PC-9 (cell line): ENCODE measurements at regions not wholly inside any gene's neighbourhood (a gene's known extent, or its start where the extent isn't known, plus 50 kb on each side); places are given as distances from the start of the nearest gene placed in this dataset.

Experiments
- EZH2 ChIP-seq: fragments of 200-600 bp; sonication (generic); IDR thresholded peaks from 2 replicates; pipeline ENCODE4 v1.8.0; 2017; ENCODE audit warnings: antibody characterized with exemption, low read depth
- TF ChIP-seq, protein P1 (sequence below): fragments of 200-600 bp; sonication (generic); conservative IDR thresholded peaks from 2 replicates; pipeline ENCODE4 v1.6.1; 2017; ENCODE audit warnings: mixed run types, antibody characterized with exemption, mild to moderate bottlenecking, moderate library complexity

DNA sequence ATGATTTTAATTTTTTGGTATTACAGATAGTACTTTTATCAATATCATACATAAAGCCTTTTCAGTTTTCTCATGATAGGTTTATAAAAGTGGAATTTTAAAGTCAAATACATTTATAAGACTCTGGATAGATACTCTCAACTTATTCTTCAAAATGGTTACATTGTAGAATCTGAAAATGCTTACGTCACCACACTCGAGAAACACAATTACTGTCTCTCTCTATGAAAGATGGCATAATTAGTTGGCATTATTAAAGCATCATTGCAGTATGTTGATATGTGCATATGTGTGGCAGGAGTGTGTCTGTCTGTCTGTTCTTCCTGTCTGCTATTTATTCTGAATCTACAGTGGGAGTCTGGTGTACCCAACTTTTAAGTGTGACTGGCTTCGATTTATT, 397.1 kb downstream of the SNAPC1 start:
- TF ChIP-seq, protein P1, sequence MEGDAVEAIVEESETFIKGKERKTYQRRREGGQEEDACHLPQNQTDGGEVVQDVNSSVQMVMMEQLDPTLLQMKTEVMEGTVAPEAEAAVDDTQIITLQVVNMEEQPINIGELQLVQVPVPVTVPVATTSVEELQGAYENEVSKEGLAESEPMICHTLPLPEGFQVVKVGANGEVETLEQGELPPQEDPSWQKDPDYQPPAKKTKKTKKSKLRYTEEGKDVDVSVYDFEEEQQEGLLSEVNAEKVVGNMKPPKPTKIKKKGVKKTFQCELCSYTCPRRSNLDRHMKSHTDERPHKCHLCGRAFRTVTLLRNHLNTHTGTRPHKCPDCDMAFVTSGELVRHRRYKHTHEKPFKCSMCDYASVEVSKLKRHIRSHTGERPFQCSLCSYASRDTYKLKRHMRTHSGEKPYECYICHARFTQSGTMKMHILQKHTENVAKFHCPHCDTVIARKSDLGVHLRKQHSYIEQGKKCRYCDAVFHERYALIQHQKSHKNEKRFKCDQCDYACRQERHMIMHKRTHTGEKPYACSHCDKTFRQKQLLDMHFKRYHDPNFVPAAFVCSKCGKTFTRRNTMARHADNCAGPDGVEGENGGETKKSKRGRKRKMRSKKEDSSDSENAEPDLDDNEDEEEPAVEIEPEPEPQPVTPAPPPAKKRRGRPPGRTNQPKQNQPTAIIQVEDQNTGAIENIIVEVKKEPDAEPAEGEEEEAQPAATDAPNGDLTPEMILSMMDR: no peak
- TF ChIP-seq EZH2: no peak
